ENCODE measurements at regions not wholly inside any gene's neighbourhood (a gene's known extent, or its start where the extent isn't known, plus 50 kb on each side); places are given as distances from the start of the nearest gene placed in this dataset.

DNA sequence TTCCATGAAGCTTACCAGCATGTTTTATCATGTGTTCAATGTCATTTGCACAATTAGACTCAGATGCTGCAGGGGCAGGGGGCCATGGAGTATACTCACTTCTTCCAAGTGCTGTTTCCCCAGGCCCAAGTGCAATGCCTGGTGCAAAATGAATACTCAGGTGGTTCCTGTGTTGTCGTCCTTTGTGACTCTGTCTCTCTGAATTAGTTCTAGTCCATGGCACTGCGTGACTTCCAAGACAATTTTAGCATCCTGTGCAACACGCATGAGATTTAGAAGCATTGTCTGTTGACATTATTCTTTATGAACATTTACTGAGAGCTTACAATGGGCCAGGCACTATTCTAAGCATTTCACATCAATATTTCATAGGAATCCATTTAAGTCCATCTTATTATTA, 769.7 kb upstream of the RBFOX1 start:
- no peak for FAIRE-seq

GRCh38 chr16:6560306-6561100, 772.1 kb upstream of the RBFOX1 start:
- no peak for FAIRE-seq

GRCh38 chr16:6558661-6559060, 774.0 kb upstream of the RBFOX1 start:
- no peak for FAIRE-seq

DNA sequence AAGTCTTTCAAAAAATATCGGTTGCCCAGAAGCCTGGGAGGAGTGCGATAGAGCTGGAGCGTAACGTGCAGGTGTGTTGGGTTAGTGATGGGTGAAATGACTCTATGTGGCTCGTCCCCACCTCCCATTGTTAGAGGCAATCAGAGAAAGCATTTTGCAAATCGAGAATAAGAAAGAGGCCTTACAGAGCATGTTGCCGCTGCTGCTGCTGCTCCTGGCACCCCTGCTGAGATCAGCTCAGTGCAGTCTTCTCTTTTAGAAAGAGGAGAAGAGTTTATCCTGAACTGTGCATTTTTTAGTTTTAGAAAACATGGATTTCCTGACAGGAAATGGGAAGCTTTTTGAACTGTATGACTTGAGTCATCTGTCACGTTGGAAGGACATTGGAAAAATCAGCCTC, 774.5 kb upstream of the RBFOX1 start:
- no peak for FAIRE-seq

- FAIRE-seq: no peak
These were observed 775.2 kb upstream of the RBFOX1 start for GRCh38 chr16:6557353-6558023.

GRCh38 chr16:6549415-6549814, 783.2 kb upstream of the RBFOX1 start:
- FAIRE-seq: no peak

GRCh38 chr16:6548507-6548906, 784.1 kb upstream of the RBFOX1 start:
- no peak for FAIRE-seq

- FAIRE-seq: no peak
These were observed 785.5 kb upstream of the RBFOX1 start for GRCh38 chr16:6547131-6547530.

DNA sequence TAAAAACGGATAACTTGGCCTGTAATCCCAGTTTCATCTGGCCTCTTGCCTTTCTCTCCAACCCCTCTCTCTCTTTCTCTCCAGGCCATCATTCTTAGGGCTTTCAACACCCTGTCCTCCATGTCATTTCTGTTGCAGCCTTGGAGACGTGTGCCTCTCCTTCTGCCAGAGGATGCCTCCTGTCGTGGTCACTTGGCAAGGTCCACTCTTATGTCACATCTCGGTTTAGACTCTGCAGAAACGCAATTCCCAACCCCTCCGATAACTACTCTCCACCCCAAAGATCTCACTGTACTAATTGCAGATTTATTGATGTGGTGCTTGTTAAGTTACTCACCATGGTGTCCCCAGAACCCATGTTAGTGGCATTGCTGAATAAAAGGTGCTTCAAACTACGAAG, 787.3 kb upstream of the RBFOX1 start:
- FAIRE-seq: no peak

- no peak for FAIRE-seq
These were observed 791.4 kb upstream of the RBFOX1 start for GRCh38 chr16:6541267-6541666.

DNA sequence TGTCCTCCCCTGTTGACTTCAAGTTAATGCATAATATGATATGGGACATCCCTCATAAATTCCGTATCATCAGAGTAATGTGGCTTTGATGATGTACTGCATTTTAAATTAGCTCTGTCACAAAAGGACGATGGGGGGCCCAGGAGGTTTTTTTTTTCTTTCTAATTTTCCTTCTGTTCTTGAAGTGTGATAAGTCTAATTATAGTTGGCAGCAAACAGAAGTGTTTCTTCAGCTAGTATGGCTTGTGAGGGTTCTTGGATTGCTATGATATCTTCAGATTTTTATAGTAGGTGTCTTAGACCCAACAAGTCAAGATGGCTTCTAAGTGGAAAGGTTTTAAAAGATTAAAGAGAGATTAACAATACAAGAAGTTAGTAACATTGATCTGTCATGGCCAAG, 796.2 kb upstream of the RBFOX1 start:
- no peak for FAIRE-seq

DNA sequence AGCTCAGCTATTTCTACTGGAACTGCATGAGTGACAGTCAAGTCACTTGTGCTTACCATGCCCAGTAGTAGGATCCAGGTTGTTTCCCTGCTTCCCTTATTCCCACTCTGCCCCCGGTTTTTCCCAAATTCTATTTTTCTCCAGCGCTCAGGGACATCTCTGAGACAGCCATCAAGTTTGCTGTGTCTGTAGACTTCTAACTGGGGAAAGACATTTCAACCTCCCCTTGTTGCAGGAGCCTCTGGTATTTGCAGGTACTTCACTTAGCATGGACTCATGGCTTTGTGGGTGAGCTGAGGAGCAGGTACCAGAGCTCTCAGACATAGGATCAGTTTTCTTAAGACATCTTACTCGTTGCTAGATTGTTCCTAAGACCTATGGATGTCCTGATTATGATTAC, 801.6 kb upstream of the RBFOX1 start:
- no peak for FAIRE-seq

DNA sequence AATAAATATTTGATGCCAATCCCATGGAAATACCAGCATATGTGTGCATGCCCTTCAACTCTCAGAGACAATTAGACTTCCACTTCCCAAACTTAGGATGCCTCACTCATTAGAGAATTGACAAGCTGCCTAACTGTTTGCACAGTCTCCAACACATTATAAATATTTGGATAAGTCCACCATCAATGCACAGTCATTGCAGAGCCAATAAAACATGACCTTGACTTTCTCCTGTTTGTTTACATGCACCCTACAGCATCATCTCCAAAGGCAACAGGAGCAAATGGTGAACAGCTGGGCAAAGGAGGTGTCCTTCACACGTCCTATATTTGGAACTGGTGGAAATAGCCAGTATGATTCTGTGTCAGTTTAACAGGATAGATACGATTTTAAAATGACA, 804.4 kb upstream of the RBFOX1 start:
- FAIRE-seq: no peak

- FAIRE-seq: no peak
These were observed 805.0 kb upstream of the RBFOX1 start for GRCh38 chr16:6527646-6528045.

GRCh38 chr16:6524501-6524900, 808.1 kb upstream of the RBFOX1 start:
- no peak for FAIRE-seq

- no peak for FAIRE-seq
These were observed 815.5 kb upstream of the RBFOX1 start for GRCh38 chr16:6517020-6517720.

DNA sequence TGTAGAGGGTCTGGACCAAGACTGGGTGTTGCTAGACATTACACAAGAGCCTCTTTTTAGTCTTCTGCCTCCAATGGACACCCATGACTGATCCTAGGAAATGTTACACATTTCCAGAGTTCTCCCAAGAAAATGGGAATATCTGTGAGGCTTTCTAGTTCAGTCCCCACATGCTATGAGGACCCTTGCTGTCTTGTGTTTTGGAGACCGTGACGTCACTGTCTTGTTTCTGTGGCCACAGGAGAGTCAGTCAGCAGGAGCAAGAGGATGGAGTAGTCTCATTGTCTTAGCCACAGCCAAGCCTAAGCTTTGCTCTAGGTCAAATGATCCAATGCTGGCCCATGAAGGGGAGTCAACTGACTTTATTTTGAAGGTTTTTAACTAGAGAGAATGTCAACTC, 820.1 kb upstream of the RBFOX1 start:
- no peak for FAIRE-seq

- FAIRE-seq: no peak
These were observed 822.4 kb upstream of the RBFOX1 start for GRCh38 chr16:6510261-6510660.

DNA sequence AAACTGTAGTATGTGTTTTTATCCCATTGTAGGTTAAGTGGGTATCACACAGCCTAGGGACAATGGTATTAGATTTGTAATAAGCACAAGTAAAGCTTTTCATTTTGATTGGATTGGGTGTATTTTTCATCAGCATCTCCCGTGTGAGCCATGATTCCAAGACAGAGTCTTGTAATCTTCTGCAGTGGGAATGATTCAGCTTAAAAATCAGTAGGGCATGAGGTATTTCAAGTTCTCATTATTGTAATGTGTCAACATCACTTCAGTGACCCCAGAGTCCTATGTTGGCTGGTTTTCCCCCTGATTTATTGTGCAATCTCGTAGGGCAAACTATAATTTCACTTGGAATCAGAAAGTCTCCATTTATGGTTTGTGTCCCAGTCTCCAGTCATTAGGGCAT, 833.2 kb upstream of the RBFOX1 start:
- no peak for FAIRE-seq

- FAIRE-seq: no peak
These were observed 833.8 kb upstream of the RBFOX1 start for GRCh38 chr16:6498858-6499257.

DNA sequence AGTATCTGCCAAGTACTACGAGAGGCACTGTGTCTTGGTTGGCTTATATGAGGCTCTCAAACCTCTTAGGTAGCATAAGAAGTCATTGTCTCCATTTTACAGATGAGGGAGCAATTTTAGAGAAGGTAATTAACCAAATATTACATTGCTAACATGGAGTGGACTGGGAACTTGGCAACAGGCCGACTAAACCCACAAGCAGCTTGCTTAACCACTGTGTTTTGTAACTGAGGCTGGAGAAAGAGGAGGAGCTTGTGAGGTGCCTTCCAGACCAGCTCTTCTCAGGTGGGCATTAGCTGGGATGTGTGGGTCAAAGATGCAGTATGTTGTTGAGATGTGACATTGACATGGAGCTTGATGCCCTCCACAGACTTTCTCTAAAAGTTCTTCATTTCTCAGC, 835.6 kb upstream of the RBFOX1 start:
- no peak for FAIRE-seq

DNA sequence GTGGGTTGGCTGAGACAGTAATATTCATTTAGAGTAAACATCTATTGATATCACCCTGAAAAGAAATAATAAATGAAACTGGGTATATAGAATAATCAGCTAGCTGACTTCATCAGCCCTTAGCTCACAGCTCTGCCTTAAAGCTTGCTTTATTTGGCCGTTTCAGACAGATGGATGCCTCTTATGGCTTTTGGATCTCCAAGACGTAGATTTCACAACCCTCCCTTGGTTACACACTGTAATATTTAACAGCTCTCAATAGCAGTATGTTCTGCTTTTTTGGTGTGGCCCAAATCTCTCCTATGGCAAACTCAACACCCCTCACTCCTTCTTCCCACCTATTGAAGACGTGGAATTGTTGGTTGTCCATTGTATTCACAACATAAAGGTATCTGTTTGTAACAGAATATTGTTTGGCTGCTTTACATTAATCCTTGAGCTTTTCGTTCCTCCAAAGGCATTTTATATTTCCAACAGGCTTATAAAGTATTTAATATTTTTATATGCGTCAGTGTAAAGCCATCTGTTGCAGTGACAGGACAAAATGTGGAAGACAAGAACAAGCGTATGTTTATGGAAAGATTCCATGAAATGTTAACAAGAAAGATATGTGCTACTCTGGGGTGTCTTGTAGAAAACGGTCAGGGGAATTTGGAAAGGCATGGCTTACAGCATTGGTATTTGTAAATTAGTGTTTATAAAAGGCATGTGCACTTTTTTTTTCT, 837.0 kb upstream of the RBFOX1 start:
- FAIRE-seq: no peak

- FAIRE-seq: no peak
These were observed 837.9 kb upstream of the RBFOX1 start for GRCh38 chr16:6494716-6495115.

Data from endometrium (tissue), 2 donors.